Natural killer cell (primary cell): ENCODE measurements at regions not wholly inside any gene's neighbourhood (a gene's known extent, or its start where the extent isn't known, plus 50 kb on each side); places are given as distances from the start of the nearest gene placed in this dataset.

Experiments used
- ATAC-seq, 3 donors: fragments of 150-1000 bp in 2 of 3; fragments of 200-7000 bp in 1 of 3; cut with Tn5 transposase; 1 replicate in 1 of 3; 2 replicates in 2 of 3; pipeline ENCODE4 v1.10.0; 2021; ENCODE audit warnings: mild to moderate bottlenecking in 2 of 3, moderate library complexity in 2 of 3
- DNase-seq, 2 donors: peaks; one replicate each; pipeline versions ENCODE4 v3.0.0 to v3.0.0-alpha.2; 2013 to 2021; ENCODE audit warnings: mixed read lengths in 1 of 2
- H3K27ac ChIP-seq: one replicate; pipeline ENCODE4 v1.5.1; 2013; ENCODE audit warnings: mild to moderate bottlenecking, low read length
- H3K27me3 ChIP-seq: one replicate; pipeline ENCODE4 v1.6.1; 2013; ENCODE audit warnings: low read length; ENCODE audit not compliant: control insufficient read depth, insufficient read depth
- H3K36me3 ChIP-seq: one replicate; pipeline ENCODE4 v1.6.1; 2013; ENCODE audit warnings: low read length; ENCODE audit not compliant: control insufficient read depth, insufficient read depth
- H3K4me1 ChIP-seq: one replicate; pipeline ENCODE4 v1.6.1; 2013; ENCODE audit warnings: low read length; ENCODE audit not compliant: control insufficient read depth, insufficient read depth
- H3K4me3 ChIP-seq: one replicate; pipeline ENCODE4 v1.5.1; 2013; ENCODE audit warnings: low read length
- H3K9me3 ChIP-seq: one replicate; pipeline ENCODE4 v1.6.1; 2013; ENCODE audit warnings: low read length; ENCODE audit not compliant: control insufficient read depth, insufficient read depth
- H3K27ac Mint-ChIP-seq, 2 donors: one replicate each; pipeline ENCODE4 v1.8.0; 2022; ENCODE audit warnings: mild to moderate bottlenecking in 2 of 2, mixed read lengths in 2 of 2, moderate library complexity in 1 of 2
- H3K27me3 Mint-ChIP-seq, 2 donors: one replicate each; pipeline ENCODE4 v1.8.0; 2022; ENCODE audit warnings: low read depth in 2 of 2, mixed read lengths in 2 of 2
- H3K36me3 Mint-ChIP-seq: one replicate; pipeline ENCODE4 v1.8.0; 2022; ENCODE audit warnings: mixed read lengths
- H3K4me1 Mint-ChIP-seq, 2 donors: one replicate each; pipeline ENCODE4 v1.8.0; 2022; ENCODE audit warnings: mixed read lengths in 2 of 2
- H3K4me3 Mint-ChIP-seq: one replicate; pipeline ENCODE4 v1.8.0; 2022; ENCODE audit warnings: mild to moderate bottlenecking, moderate library complexity, mixed read lengths
- H3K9me3 Mint-ChIP-seq, 2 donors: one replicate each; pipeline ENCODE4 v1.8.0; 2022; ENCODE audit warnings: mixed read lengths in 2 of 2
- CTCF ChIP-seq: fragments of 200-600 bp; IDR thresholded peaks from one replicate; pipeline ENCODE4 v1.8.0; 2022; ENCODE audit warnings: antibody characterized with exemption
- WGBS: methylation state at CpG from one replicate; pipeline ENCODE4 v1.1.7; 2013; ENCODE audit warnings: missing lambda C conversion rate; ENCODE audit not compliant: insufficient coverage; 5-methylcytosine and 5-hydroxymethylcytosine counted together
- intact Hi-C: fragments of 100-400 bp; cut with micrococcal nuclease; formaldehyde crosslinking; loops from one replicate; pipeline ENCODE4 v1.14.2; 2022

- no CpG with 5 or more reads among the region's 3 CpGs for WGBS
- no peak overlapping the region for H3K27ac Mint-ChIP-seq
- Histone ChIP-seq H3K36me3 (no peaks in the 10 kb centered on the region), H3K4me1 (no peaks in the 10 kb centered on the region), H3K27ac (no peak overlapping the region), H3K27me3 (no peaks in the 10 kb centered on the region), H3K9me3 (no peaks in the 10 kb centered on the region), H3K4me3 (no peak overlapping the region)
- no peaks in the 10 kb centered on the region for H3K27me3 Mint-ChIP-seq
- DNase-seq (no peak), ATAC-seq (no peak)
- no peaks in the 10 kb centered on the region for H3K36me3 Mint-ChIP-seq
- H3K4me1 Mint-ChIP-seq, result no peaks in the 10 kb centered on the region
- no peak for TF ChIP-seq CTCF
- H3K4me3 Mint-ChIP-seq, result no peak overlapping the region
- intact Hi-C loops, result no loop called here
- H3K9me3 Mint-ChIP-seq, result peaks cover 0 to 6% of the 10 kb centered on the region in 2 donors
These were observed 398.7 kb upstream of the IRX4 start for GRCh38 chr5:2281446-2281845.

- Histone ChIP-seq H3K27me3 (no peaks in the 10 kb centered on the region), H3K9me3 (no peaks in the 10 kb centered on the region), H3K36me3 (no peaks in the 10 kb centered on the region), H3K4me3 (no peak overlapping the region), H3K4me1 (no peaks in the 10 kb centered on the region), H3K27ac (no peak overlapping the region)
- H3K4me3 Mint-ChIP-seq, result no peak overlapping the region
- H3K27ac Mint-ChIP-seq, result no peak overlapping the region
- peaks cover 0 to 6% of the 10 kb centered on the region in 2 donors for H3K9me3 Mint-ChIP-seq
- DNase-seq, result no peak
- intact Hi-C loops, result no loop called here
- ATAC-seq, result no peak
- no peak for TF ChIP-seq CTCF
- no peaks in the 10 kb centered on the region for H3K36me3 Mint-ChIP-seq
- 79% methylated on average over 3 of the region's 3 CpGs for WGBS
- no peaks in the 10 kb centered on the region for H3K27me3 Mint-ChIP-seq
- no peaks in the 10 kb centered on the region for H3K4me1 Mint-ChIP-seq
These were observed 397.6 kb upstream of the IRX4 start for GRCh38 chr5:2280318-2280717.

- 92% methylated on average over 20 of the region's 27 CpGs for WGBS
- intact Hi-C loops, result no loop called here
- Histone ChIP-seq H3K9me3 (no peaks in the 10 kb centered on the region), H3K4me1 (no peaks in the 10 kb centered on the region), H3K4me3 (no peak overlapping the region), H3K36me3 (no peaks in the 10 kb centered on the region), H3K27ac (no peak overlapping the region), H3K27me3 (no peaks in the 10 kb centered on the region)
- H3K27me3 Mint-ChIP-seq, result no peaks in the 10 kb centered on the region
- ATAC-seq (no peak), DNase-seq (no peak)
- H3K9me3 Mint-ChIP-seq, result peaks cover 0 to 6% of the 10 kb centered on the region in 2 donors
- no peak overlapping the region for H3K27ac Mint-ChIP-seq
- no peaks in the 10 kb centered on the region for H3K36me3 Mint-ChIP-seq
- no peak overlapping the region for H3K4me3 Mint-ChIP-seq
- no peak for TF ChIP-seq CTCF
- H3K4me1 Mint-ChIP-seq, result no peaks in the 10 kb centered on the region
These were observed 396.2 kb upstream of the IRX4 start for GRCh38 chr5:2278825-2279456.

- H3K27ac Mint-ChIP-seq, result no peak overlapping the region
- Histone ChIP-seq H3K36me3 (no peaks in the 10 kb centered on the region), H3K4me3 (no peak overlapping the region), H3K4me1 (no peaks in the 10 kb centered on the region), H3K27me3 (no peaks in the 10 kb centered on the region), H3K27ac (no peak overlapping the region), H3K9me3 (no peaks in the 10 kb centered on the region)
- H3K9me3 Mint-ChIP-seq, result peaks cover 0 to 6% of the 10 kb centered on the region in 2 donors
- H3K27me3 Mint-ChIP-seq, result no peaks in the 10 kb centered on the region
- no peak for ATAC-seq
- H3K4me1 Mint-ChIP-seq, result no peaks in the 10 kb centered on the region
- intact Hi-C loops, result no loop called here
- WGBS, result 92% methylated on average over 15 of the region's 15 CpGs
- no peak for DNase-seq
- H3K4me3 Mint-ChIP-seq, result no peak overlapping the region
- TF ChIP-seq CTCF, result no peak
- no peaks in the 10 kb centered on the region for H3K36me3 Mint-ChIP-seq
These were observed 395.2 kb upstream of the IRX4 start for GRCh38 chr5:2277886-2278285.
